Esophagus squamous epithelium (tissue), 5 donors: ENCODE measurements at regions not wholly inside any gene's neighbourhood (a gene's known extent, or its start where the extent isn't known, plus 50 kb on each side); places are given as distances from the start of the nearest gene placed in this dataset.

Experiments used
- DNase-seq: peaks from one replicate; lab custom pipeline; 2025; lab: John Stamatoyannopoulos, UW
- H3K27ac ChIP-seq, 4 donors: fragments of 200-600 bp; sonication (generic); one replicate each; pipeline ENCODE4 v1.5.1; 2016 to 2019; ENCODE audit warnings: mild to moderate bottlenecking in 1 of 4
- H3K27me3 ChIP-seq, 4 donors: fragments of 200-600 bp; sonication (generic); 1 replicate in 3 of 4; 2 replicates in 1 of 4; pipeline versions ENCODE4 v1.5.1 to v1.6.0; 2017 to 2021; ENCODE audit warnings: antibody characterized with exemption in 1 of 4
- H3K36me3 ChIP-seq, 3 donors: fragments of 200-600 bp; sonication (generic); one replicate each; pipeline ENCODE4 v1.5.1; 2016 to 2019
- H3K4me1 ChIP-seq, 3 donors: fragments of 200-600 bp; sonication (generic); one replicate each; pipeline ENCODE4 v1.5.1; 2017 to 2019
- H3K4me3 ChIP-seq, 4 donors: fragments of 200-600 bp; sonication (generic); 1 replicate in 3 of 4; 2 replicates in 1 of 4; pipeline ENCODE4 v1.5.1; 2016 to 2019; ENCODE audit warnings: mild to moderate bottlenecking in 2 of 4, moderate library complexity in 1 of 4
- H3K9me3 ChIP-seq, 3 donors: fragments of 200-600 bp; sonication (generic); one replicate each; pipeline ENCODE4 v1.5.1; 2016 to 2019
- CTCF ChIP-seq, 6 experiments: fragments of 450-650 bp in 4 of 6; fragments of 200-600 bp in 2 of 6; sonication (generic) in 2 of 6; IDR thresholded peaks; one replicate each; pipeline ENCODE4 v1.5.1; 2016 to 2019; ENCODE audit warnings: antibody characterized with exemption in 6 of 6, mild to moderate bottlenecking in 4 of 6, moderate library complexity in 4 of 6
- POLR2A ChIP-seq, 4 donors: fragments of 450-650 bp; IDR thresholded peaks; one replicate each; pipeline ENCODE4 v1.6.1; 2017; ENCODE audit warnings: antibody characterized with exemption in 4 of 4, mild to moderate bottlenecking in 4 of 4, moderate library complexity in 3 of 4
- WGBS, 2 donors: methylation state at CpG; one replicate each; pipeline ENCODE4 v1.1.5; 2018; 5-methylcytosine and 5-hydroxymethylcytosine counted together
- intact Hi-C: fragments of 100-400 bp; cut with DNase I; formaldehyde crosslinking; loops from one replicate; pipeline ENCODE4 v1.15.0; 2022
- donor health status: DM: yes; HTN: yes; CAD: no.

GRCh38 chr1:64357422-64357821 is 112.5 kb upstream of the CACHD1 start:
- intact Hi-C loops, result no loop called here
- no peaks in the 10 kb centered on the region for H3K4me1 ChIP-seq
- WGBS, 2 donors, result 52 to 57% methylated on average over 1 to 2 of the region's 6 CpGs
- H3K9me3 ChIP-seq, result no peaks in the 10 kb centered on the region
- DNase-seq, result no peak
- no peaks in the 10 kb centered on the region for H3K27me3 ChIP-seq
- no peak overlapping the region for H3K4me3 ChIP-seq
- H3K36me3 ChIP-seq, result no peaks in the 10 kb centered on the region
- no peak overlapping the region for H3K27ac ChIP-seq
- TF ChIP-seq CTCF (IDR thresholded peaks at IDR 0.05) (no peak), POLR2A (IDR thresholded peaks at IDR 0.05) (no peak)

GRCh38 chr1:64358692-64359091 is 111.2 kb upstream of the CACHD1 start:
- DNase-seq, result no peak
- no peak for TF ChIP-seq CTCF (IDR thresholded peaks at IDR 0.05)
- no peak for TF ChIP-seq POLR2A (IDR thresholded peaks at IDR 0.05)
- 70 to 87% methylated on average over 5 of the region's 5 CpGs for WGBS, 2 donors

GRCh38 chr1:64361974-64362373 is 108.0 kb upstream of the CACHD1 start:
- Histone ChIP-seq H3K27me3 (no peaks in the 10 kb centered on the region), H3K36me3 (no peaks in the 10 kb centered on the region), H3K27ac (no peak overlapping the region), H3K4me3 (no peak overlapping the region), H3K4me1 (no peaks in the 10 kb centered on the region), H3K9me3 (no peaks in the 10 kb centered on the region)
- intact Hi-C loops, result no loop called here
- no peak for TF ChIP-seq CTCF (IDR thresholded peaks at IDR 0.05)
- no peak for TF ChIP-seq POLR2A (IDR thresholded peaks at IDR 0.05)
- DNase-seq, result no peak
- 76 to 91% methylated on average over 3 of the region's 3 CpGs for WGBS, 2 donors

More at GRCh38 chr1:64358692-64359091, 111.2 kb upstream of the CACHD1 start:
- Histone ChIP-seq H3K27me3 (no peaks in the 10 kb centered on the region), H3K36me3 (no peaks in the 10 kb centered on the region), H3K4me3 (no peak overlapping the region), H3K4me1 (no peaks in the 10 kb centered on the region), H3K27ac (no peak overlapping the region), H3K9me3 (no peaks in the 10 kb centered on the region)
- intact Hi-C loops, result no loop called here

- H3K4me3 ChIP-seq, result no peak overlapping the region
- intact Hi-C loops, result no loop called here
- 63 to 80% methylated on average over 3 to 4 of the region's 4 CpGs for WGBS, 2 donors
Observed at GRCh38 chr1:64363111-64363510, 106.8 kb upstream of the CACHD1 start.

GRCh38 chr1:64363616-64364015 is 106.3 kb upstream of the CACHD1 start:
- Histone ChIP-seq H3K4me1 (no peaks in the 10 kb centered on the region), H3K27me3 (no peaks in the 10 kb centered on the region), H3K9me3 (no peaks in the 10 kb centered on the region), H3K27ac (no peak overlapping the region), H3K4me3 (no peak overlapping the region), H3K36me3 (no peaks in the 10 kb centered on the region)
- no peak for TF ChIP-seq CTCF (IDR thresholded peaks at IDR 0.05)
- no peak for TF ChIP-seq POLR2A (IDR thresholded peaks at IDR 0.05)
- intact Hi-C loops, result no loop called here
- DNase-seq, result no peak

More at GRCh38 chr1:64363111-64363510, 106.8 kb upstream of the CACHD1 start:
- H3K4me1 ChIP-seq, result no peaks in the 10 kb centered on the region
- no peaks in the 10 kb centered on the region for H3K36me3 ChIP-seq
- DNase-seq, result no peak
- H3K9me3 ChIP-seq, result no peaks in the 10 kb centered on the region
- no peak for TF ChIP-seq POLR2A (IDR thresholded peaks at IDR 0.05)
- TF ChIP-seq CTCF (IDR thresholded peaks at IDR 0.05), result no peak
- H3K27ac ChIP-seq, result no peak overlapping the region
- H3K27me3 ChIP-seq, result no peaks in the 10 kb centered on the region
